Endometrium (tissue), 2 donors: ENCODE measurements at regions not wholly inside any gene's neighbourhood (a gene's known extent, or its start where the extent isn't known, plus 50 kb on each side); places are given as distances from the start of the nearest gene placed in this dataset.

Source experiments
- FAIRE-seq: peaks from 2 replicates; lab custom pipeline; 2012; peaks lifted over from hg19 to GRCh38; lab: Jason Lieb, UNC
- donor health status: control.
- donor health status: control.

DNA sequence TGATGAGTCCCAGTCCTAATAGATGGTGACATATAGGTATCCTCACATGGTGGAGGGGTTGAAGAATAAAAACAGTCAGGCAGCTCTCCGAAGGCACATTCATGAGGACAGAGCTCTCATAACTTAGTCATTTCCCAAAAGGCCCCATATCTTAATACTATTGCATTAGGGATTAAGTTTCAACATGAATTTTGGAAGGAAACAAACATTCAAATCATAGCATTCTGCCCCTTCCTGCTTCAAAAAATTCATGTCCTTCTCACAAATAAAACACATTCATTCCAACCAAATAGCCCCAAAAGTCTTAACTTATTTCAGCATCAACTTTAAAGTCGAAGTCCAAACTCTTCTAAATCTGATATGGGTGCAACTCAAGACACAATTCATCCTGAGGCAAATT lies 277.2 kb upstream of the NR4A3 start:
- FAIRE-seq: no peak

DNA sequence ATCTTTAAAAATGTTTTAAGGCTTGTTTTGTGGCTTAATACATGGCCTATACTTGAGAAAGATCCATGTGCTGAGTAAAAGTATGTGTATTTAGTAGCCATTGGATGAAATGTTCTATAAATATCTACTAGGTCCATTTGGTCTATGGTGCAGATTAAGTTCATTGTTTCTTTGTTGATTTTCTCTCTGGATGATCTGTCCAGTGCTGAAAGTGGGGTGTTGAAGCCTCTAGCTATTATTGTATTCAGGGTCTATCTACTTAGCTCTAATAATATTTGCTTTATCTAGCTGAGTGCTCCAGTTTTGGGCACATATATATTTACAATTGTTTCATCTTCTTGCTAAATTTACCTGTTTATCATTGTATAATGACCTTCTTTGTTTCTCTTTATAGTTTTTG lies 272.2 kb upstream of the NR4A3 start:
- FAIRE-seq: no peak

DNA sequence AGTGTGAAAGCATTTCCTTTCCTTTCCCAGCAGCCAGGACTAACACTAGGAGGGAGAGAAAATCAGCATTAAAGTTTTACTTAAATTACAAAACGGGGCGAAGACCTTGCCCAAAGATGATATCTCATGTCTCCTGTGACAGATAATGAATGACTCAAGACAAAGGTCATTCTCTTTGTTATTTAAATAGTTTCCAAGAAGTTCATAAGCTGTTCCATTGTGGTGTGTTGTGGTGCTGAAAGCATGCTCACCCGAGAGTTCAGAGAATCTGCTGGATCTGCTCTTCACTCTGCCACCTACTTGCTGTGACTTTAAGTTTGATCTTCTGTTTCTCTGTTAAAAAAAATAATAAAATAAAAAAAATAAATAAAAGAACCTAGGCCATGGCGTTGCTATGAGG lies 265.9 kb upstream of the NR4A3 start:
- FAIRE-seq: no peak

DNA sequence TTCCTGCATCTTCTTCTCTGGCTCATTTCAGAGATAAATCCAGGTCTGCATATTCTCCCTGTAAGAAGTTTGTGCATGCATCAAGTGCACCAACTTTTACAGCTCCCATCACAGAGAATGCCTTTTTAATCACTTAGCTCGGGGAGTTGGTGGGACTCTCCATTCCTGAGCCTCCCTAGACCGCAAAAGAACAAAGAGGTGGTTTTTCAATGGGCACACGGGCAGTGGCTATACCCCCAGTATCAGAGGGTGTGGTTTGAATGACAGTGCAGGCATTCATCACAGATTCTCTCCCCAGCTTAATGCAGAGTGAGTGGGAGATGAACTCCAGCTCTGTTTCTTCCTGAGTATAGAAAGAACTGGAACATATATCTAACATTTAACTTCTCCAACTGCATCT lies 264.7 kb upstream of the NR4A3 start:
- FAIRE-seq: no peak

DNA sequence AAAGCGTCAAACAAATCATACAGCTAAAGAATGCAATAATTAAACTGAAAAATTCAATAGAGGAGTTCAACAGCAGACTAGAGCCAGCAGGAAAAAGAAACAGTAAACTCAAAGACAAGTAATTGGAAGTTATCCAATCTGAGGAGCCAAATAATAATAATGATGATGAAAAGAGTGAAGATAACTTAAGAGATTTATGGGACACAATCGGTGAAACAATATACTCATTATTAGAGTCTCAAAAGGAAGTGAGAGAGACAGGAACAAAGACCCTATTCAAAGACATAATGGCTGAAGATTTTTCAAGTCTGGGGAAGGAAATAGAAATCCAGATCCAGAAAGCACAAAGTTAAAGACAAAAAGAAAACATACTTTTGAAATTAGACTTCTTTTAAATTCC lies 263.9 kb upstream of the NR4A3 start:
- no peak for FAIRE-seq

DNA sequence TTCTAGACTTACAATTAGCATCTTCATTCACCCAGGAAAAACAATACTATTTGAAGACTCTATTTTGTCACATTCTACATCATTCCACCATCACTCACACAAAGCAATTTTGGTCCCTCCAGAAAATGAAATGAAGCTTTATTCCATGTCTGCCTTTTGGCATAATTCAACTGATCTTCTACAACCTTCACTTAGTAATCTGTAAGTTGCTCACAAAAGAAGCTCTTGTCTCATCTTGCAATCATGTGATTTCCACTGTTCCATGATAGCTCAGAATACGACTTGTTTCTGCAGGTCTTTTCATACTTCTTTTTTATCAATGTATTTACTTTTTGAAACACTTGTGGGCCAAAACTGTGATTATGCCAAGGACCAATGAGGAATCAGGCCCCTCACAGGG lies 261.9 kb upstream of the NR4A3 start:
- FAIRE-seq: no peak

DNA sequence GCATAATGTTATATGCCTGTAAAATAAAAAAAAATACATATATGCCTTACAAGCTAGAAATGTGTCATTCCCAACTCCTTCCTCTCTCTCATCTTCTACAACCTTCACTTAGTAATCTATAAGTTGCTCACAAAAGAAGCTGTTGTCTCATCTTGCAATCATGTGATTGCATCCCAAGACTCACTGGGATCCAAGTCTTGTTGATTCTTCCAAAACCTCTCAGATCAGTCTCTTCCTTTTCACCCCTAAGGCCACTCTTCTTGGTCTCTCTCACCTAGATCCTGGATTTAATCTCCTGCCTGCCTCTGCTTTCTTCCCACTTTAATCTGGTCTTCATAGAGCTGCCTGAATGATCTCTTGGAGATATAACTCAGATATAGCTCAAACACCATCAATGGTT lies 261.1 kb upstream of the NR4A3 start:
- FAIRE-seq: no peak

DNA sequence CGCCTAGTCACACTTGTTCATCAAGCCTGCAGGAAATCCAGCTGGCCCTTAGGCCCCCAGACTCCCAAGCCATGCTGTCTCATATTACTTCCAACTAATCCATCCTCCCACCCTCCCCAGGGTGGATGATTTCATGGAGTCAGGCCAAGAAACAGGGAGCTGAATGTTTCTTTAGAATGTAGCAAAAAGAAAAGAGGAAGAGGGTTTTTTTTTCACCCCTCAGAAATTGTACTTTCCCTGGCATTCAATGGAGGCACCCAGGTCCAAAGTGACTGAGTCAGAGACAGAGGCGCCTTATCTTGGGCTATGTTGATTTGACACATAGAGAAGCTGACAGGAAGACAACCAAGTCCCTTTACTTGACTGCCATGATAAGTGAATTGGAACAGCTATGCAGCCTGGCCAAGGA lies 260.2 kb upstream of the NR4A3 start:
- FAIRE-seq: no peak

DNA sequence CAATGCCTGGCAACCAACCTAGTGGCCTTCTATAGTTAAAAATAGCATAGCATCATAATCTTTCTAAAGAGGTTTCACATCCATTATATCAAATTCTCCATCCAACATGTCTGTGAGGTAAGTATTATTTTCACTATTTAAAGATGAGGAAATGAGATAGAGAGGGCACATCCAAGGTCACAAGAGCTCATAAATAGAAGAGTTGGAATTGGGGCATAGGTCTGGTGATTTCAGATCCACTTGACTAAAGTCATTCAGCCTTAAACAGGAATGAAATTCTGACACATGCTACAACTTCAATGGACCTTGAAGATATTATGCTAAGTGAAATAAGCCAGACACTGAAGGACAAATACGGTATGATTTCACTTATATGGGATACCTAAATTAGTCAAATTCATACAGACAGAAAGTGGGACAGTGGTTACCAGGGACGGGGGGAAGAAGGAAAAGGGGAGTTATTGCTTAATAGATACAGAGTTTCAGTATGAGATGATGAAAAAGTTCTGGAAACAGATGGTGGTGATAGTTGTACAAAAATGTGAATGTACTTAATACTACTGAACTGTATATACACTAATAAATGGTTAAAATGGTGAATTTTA lies 259.6 kb upstream of the NR4A3 start:
- FAIRE-seq: no peak

DNA sequence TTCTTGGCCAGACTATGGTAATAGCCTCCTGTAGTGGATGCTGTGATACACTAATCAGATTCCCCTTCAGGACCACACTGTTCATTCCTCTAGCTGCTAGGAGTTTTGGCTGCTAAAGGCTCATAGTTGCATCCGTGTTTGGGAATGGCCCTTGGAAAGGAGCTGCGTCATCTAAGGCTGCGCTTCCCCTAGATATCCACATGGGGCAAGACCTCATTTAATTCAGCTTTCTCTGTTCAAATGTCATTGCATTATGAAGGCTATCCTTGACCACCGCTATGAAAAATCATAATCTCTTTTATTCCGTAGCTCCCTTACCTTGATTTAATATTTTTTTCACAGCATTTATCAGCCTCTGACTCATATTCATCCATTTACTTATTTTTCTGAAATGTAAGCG lies 258.3 kb upstream of the NR4A3 start:
- no peak for FAIRE-seq

DNA sequence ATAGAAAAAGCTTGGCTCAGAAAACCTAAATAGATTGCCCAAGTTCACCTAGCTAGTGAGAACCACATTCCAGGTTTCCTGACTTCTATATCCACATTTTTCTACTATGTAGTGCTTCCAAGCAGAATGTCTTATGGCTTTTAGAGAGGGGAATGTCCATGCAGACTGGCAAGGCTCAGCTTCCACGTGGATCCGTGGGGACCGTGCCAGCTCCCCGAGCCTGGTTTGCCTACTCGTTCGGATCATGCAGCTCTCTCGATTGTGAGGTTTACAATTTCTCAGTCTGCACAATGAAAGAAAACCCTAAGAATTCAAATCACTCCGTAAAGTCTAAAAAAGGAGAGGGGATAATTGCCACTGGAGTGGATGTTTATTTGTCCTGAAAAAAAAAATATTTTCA lies 256.5 kb upstream of the NR4A3 start:
- no peak for FAIRE-seq

DNA sequence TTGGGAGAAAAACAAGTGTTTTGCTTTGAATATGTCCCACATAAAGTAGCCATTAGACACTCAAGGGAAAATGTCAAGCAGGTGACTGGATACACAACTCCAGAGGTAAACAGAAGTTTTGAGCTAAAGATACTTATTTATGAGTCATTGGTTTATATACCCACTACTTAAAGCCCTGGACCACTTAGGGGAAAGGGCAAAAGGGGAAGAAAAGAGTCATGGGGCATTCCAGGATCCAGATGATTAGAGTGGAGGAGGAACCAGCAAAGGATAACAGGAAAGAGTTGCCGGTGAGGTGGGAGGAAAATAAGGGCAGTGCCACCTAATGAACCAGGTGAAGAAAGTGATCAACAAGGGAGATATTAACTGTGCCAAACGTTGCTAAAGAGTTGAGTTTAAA lies 254.2 kb upstream of the NR4A3 start:
- FAIRE-seq: no peak

DNA sequence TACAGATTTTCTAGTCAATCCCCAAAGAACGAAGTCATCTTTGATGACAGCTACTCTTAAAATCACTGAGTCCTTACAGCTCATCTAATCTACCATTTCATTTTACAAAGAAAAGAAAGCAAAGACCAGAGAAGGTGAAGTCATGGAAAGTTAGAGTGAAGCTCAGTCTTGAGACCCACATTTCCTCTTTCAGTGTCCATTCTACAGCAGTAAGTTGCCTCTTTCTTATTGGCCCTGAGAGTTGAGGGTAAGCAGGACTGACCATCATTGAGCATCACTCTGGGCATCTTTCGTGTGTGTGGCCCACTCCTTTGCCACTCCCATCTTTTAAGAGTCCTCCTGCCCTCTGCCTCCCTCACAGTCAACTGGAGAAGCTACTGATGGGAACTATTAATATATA lies 251.8 kb upstream of the NR4A3 start:
- no peak for FAIRE-seq

DNA sequence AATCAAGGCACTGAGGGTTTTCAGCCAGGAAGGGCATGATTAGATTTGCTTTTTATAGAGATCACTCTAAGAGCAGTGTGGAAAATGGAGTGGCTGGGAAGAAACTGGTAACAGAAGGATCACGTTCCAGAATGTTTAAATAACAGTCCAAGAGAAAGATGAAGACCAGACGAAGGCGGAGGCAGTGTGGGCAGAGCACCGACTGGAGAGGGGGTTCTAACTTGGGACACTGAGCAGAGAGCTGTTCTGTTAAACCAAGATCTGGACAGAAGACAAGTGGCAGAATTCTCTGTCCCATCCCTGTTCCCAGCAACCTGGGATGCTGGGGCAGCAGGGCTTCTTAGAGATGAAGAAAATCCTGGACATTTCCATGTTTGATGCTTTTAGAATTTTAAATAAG lies 249.1 kb upstream of the NR4A3 start:
- FAIRE-seq: no peak

DNA sequence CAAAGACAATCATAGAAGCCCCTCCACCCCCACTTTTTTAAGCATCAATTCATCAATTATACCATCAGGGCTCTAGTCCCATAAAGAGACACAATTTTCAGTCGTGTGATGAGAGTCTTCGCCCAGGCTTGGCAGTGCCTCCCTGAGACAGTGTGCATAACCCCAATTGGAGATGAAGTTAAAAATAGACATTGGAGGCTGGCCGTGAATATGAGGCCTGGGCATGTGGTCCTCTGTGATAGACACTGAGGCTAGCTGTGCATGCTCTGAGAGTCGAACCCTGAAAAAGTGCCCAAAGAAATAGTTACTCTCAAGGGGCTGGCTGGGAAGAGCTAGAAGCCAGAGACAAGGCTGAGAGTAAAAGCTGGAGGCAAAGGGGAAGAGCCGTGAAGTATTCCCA lies 248.6 kb upstream of the NR4A3 start:
- FAIRE-seq: no peak

DNA sequence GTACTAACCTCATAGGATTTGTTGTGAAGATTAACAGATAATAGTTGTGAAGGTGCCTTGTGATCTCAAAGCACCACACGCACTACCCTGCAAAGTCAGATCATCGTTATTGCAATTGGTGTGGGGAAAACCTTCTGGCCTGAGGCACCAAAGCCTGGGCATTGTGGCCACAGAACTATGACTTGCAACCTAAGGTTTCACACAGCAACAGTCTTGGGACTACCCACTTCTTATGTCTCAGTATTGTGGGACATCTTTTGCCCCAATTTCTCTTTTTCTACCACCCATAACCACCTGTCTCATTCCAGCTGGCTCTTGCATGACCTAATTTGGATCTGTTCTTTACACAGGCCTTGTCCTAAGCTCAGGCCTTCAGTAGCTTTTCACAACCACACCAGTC lies 247.8 kb upstream of the NR4A3 start:
- no peak for FAIRE-seq

DNA sequence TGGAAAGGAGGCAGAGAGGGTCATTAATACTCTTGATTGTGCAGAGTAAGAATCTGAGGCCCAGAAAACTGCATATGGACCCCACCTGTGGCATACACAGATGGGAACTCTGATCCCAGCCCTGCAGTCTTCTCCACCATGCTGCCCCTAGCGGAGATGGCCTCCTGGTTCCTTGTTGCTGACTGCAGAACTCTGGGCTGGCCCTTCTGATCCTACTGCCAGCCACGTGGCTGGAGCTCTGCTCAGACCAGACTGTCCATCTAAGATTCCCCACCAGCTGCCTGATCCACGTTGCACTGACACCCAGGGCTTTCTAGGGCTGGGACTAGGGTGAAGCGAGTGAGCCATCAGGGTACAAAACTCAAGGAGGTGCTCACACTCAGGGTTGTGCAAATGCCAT lies 245.7 kb upstream of the NR4A3 start:
- FAIRE-seq: no peak

DNA sequence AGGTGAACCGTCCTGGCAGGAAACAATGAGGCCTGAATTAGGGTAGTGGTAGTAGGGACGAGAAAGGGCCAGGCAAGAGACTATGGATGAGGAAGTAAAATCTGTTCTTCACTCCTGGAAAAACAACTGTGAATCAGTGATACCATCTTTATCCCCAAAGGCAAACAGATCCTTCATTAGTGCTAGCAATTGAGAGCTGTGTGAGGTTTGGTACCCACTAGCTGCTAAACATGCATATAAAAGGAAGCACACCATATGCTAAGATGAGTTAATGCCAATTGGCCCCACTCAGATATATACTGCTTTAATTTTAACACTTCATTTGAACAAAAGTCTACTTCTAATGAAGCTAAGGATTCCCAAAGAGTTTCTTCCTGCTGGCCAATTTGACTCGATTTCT lies 244.8 kb upstream of the NR4A3 start:
- FAIRE-seq: no peak

DNA sequence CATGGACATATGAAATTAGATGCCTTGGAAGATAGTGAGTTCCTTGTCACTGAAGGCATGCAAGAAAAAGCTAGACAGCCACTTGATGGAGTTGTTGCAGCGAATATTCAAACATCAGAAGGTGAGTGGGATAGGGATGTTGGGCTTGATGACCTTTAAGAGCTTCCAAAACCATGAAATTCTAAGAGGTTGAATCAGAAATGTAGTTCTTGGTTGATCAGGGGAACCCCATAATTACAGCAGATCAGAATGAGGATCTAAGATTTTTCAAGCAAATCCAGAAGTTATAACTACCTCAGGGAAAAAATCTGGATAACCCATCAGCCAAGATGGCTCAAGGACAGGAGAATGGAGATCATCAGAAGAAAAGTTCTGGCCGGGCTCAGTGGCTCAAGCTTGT lies 244.3 kb upstream of the NR4A3 start:
- no peak for FAIRE-seq

DNA sequence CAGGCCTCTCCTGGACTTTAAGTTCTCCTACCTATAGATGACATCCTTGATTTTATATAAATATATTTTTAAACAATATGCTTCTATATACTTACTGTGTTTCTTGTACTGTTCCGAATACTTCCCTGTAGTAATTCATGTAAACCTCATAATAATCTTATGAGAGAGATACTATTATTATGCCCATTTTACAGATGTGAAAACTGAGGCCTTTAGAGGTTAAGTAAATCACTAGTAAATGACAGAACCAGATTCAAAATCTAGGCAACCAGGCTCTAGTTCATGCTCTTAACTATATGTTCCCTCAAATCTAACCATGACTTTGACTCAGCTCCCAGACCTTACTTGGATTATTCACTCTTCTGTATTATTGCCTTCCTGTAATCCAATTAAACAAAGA lies 243.0 kb upstream of the NR4A3 start:
- FAIRE-seq: no peak

DNA sequence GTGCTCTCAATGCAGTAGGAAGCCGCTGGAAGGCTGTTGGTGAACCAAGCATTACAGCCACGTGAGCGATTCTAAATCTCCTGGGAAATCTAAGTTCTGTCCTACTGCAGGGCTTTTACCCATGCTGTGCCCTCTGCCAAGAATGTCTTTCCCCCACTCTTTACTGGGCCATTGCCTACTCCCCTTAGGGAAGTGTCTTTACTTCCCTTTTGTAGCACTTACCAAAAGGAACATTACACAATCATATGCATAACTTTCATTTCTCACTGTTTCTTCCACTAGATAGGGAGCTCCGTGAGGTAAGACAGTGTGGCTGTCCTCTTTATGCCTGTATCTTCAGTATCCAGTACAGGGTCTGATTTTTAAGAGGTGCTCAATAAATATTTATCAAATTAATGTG lies 241.7 kb upstream of the NR4A3 start:
- FAIRE-seq: no peak

DNA sequence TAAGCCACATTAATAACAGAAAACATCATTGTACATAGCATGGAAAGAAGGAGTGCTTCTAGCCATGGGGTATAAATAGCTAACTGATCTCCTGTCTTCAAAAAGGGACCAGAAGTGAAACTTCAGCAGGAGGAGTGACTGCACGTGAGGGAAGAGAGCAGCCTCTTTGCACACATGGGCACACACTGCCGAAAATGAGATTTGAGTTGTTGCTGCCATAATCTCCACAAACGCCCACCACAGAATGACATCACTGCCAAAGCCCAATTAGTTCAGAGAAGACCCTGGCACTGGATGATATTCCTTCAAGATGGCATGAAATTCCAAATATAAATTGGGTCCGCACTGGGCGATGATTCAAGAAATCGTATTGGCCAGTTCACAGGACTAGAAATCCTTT lies 238.9 kb upstream of the NR4A3 start:
- FAIRE-seq: no peak

DNA sequence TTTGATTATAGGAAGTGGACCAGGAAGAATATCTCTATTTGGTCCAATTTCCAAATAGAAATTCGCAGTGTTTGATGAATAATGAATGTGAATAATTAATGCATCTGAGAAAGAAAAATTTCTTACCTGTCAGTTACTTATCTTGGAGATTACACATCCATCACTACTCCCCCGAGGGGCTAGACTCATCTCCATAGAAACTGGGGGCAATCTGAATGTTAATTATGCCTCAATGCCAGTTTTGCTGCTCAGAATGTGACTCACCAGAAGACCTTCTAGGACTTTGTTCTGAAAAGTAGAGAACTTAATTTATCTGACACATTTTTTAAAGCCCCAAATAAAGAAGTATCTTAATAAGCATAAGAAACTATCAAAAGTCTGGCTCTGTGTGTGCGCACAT lies 233.4 kb upstream of the NR4A3 start:
- FAIRE-seq: no peak

DNA sequence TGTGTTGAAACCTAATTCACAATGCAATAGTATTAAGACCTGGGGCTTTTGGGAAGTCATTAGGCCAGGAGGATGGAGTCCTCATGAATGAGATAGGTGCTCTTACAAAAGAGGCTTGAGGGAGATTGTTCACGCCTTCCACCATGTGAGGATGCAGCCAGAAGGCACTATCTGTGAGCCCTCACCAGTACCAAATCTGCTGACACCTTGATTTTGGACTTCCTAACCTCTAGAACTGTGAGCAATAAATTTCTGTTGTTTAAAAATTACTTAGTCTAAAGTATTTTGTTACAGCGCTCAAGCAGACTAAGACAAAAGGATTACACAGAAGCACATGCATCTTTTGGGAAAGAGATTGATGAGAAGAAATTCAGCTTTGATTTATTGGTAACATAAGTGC lies 232.9 kb upstream of the NR4A3 start:
- no peak for FAIRE-seq

DNA sequence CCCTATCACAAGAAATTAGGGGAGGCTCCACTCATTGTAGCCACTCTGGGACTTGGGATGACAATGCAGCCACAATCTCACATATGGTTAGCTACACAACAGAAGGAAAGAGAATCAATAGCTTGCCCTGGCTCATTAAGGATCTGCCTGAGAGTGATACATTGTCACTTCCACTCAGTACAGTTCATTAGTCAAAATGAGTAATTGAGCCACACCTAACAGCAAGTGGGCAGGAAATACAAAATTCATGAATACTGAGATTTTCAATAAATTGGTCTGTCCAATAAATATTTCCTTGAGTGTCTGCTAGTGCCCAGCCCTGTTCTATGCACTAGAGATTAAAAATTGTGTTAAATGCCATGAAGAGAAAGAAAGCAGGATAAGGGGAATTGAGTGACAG lies 231.3 kb upstream of the NR4A3 start:
- FAIRE-seq: no peak
